CD8-positive, alpha-beta memory T cell (primary cell): ENCODE measurements at regions not wholly inside any gene's neighbourhood (a gene's known extent, or its start where the extent isn't known, plus 50 kb on each side); places are given as distances from the start of the nearest gene placed in this dataset.

Experiments used
- CTCF ChIA-PET: fragments of 350-600 bp; sonication (Branson Sonifier 250); formaldehyde crosslinking; loops from one replicate; lab custom pipeline; 2021; ENCODE audit warnings: antibody characterized with exemption; lab: Charles Lee
- POLR2A ChIA-PET: fragments of 350-600 bp; sonication (Branson Sonifier 250); formaldehyde crosslinking; loops from one replicate; lab custom pipeline; 2021; ENCODE audit warnings: antibody characterized with exemption; lab: Charles Lee
- DNase-seq, 5 donors: peaks; one replicate each; pipeline versions ENCODE4 v3.0.0 to v3.0.0-alpha.2; 2020 to 2022; ENCODE audit warnings: mixed read lengths in 1 of 5
- H3K27ac ChIP-seq: one replicate; pipeline ENCODE4 v1.7.0; 2013; ENCODE audit warnings: low read depth, mild to moderate bottlenecking, low read length, moderate library complexity
- H3K27me3 ChIP-seq: 2 replicates; pipeline ENCODE4 v1.7.0; 2013; ENCODE audit warnings: low read length, mild to moderate bottlenecking; ENCODE audit not compliant: insufficient read depth, poor library complexity, severe bottlenecking
- H3K36me3 ChIP-seq: 2 replicates; pipeline ENCODE4 v1.7.0; 2013; ENCODE audit warnings: mild to moderate bottlenecking, low read length, moderate library complexity; ENCODE audit not compliant: insufficient read depth
- H3K4me1 ChIP-seq: 2 replicates; pipeline ENCODE4 v1.7.0; 2013; ENCODE audit warnings: mild to moderate bottlenecking, low read length, moderate library complexity; ENCODE audit not compliant: insufficient read depth
- H3K4me3 ChIP-seq: 2 replicates; pipeline ENCODE4 v1.7.0; 2013; ENCODE audit warnings: mild to moderate bottlenecking, low read length
- H3K9me3 ChIP-seq: 2 replicates; pipeline ENCODE4 v1.7.0; 2013; ENCODE audit warnings: mild to moderate bottlenecking, low read length
- H3K27ac Mint-ChIP-seq, 8 donors: one replicate each; pipeline ENCODE4 v1.8.0; 2020 to 2021; ENCODE audit warnings: mixed read lengths in 8 of 8, mild to moderate bottlenecking in 6 of 8, inconsistent platforms in 3 of 8, moderate library complexity in 3 of 8
- H3K27me3 Mint-ChIP-seq, 2 donors: one replicate each; pipeline ENCODE4 v1.8.0; 2020 to 2021; ENCODE audit warnings: mixed read lengths in 2 of 2, mild to moderate bottlenecking in 1 of 2, moderate library complexity in 1 of 2
- H3K36me3 Mint-ChIP-seq, 3 donors: one replicate each; pipeline ENCODE4 v1.8.0; 2020 to 2021; ENCODE audit warnings: mixed read lengths in 3 of 3, inconsistent platforms in 1 of 3, mild to moderate bottlenecking in 1 of 3
- H3K4me1 Mint-ChIP-seq, 3 donors: one replicate each; pipeline ENCODE4 v1.8.0; 2020 to 2021; ENCODE audit warnings: mixed read lengths in 3 of 3, inconsistent platforms in 1 of 3, mild to moderate bottlenecking in 1 of 3
- H3K4me3 Mint-ChIP-seq, 7 donors: one replicate each; pipeline ENCODE4 v1.8.0; 2020 to 2021; ENCODE audit warnings: mixed read lengths in 7 of 7, mild to moderate bottlenecking in 6 of 7, moderate library complexity in 4 of 7, inconsistent platforms in 2 of 7
- H3K9me3 Mint-ChIP-seq, 5 donors: one replicate each; pipeline ENCODE4 v1.8.0; 2020 to 2022; ENCODE audit warnings: mixed read lengths in 5 of 5, mild to moderate bottlenecking in 3 of 5, moderate library complexity in 2 of 5, inconsistent platforms in 1 of 5

DNA sequence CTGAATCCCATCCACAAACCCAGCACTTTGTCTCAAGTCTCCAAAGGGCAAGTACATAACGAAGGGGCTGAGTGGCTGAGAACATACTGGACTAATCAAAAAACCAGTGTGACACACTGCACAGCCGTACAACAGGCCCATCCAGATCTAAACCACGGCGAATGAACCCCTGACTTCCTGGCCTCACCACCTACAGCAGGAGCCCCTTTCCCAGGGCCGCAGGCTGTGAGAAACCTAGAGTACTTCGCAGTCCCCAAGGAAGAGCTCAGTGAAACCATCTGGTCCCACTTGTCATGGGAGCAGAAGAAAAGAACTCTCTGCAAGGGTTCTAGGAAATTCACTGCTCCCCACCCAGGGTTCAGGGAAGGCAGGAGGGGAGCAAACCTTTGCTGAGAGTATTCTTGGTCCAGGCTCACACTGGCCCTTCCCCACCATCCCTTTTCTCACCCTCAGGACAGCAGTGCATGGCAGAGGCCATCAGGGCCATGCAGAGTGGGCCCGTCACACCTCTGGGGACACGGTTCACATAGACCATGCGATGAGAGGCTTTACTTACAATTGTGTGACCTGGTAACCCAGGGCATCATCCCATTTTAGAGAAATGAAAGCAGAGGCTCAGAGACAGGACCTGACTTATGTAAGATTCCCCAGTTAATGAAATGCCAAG lies 192.8 kb downstream of the BCL11B start:
- Mint-ChIP-seq H3K4me3 (no peak overlapping the region), H3K27ac (peak overlapping the region in 1 of 8 donors; percentile 68), H3K4me1 (peaks cover 4 to 14% (median 10%) of the 10 kb centered on the region in 3 donors), H3K27me3 (peaks cover 0 to 3% of the 10 kb centered on the region in 2 donors), H3K9me3 (peaks cover 0 to 10% (median 0%) of the 10 kb centered on the region in 5 donors), H3K36me3 (peaks cover 0 to 23% (median 6%) of the 10 kb centered on the region in 3 donors)
- no peaks in the 10 kb centered on the region for H3K9me3 ChIP-seq
- H3K27me3 ChIP-seq = no peaks in the 10 kb centered on the region
- POLR2A ChIA-PET = no interaction called here
- no peaks in the 10 kb centered on the region for H3K36me3 ChIP-seq
- no peak overlapping the region for H3K27ac ChIP-seq
- no peak overlapping the region for H3K4me3 ChIP-seq
- no peaks in the 10 kb centered on the region for H3K4me1 ChIP-seq
- DNase-seq = no peak
- CTCF ChIA-PET = no interaction called here

DNA sequence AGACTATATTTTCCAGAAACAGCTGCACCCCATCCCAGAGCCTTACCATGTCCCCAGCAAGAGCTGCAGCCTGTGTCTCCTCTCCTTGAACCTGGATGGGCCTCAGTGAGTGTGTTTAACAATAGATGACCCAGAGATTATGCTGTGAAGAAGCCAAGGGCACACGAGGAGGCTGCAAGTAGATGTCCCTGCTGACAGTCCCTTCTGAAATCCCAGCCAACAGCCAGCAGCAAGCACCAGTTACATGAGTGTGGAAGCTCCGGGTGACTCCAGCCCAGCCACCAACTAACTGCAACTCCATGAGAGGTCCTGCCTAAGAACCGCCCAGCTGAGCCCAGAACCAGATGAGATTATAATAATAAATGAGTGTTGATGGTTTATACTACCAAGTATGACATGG lies 191.7 kb downstream of the BCL11B start:
- Histone ChIP-seq H3K4me1 (no peaks in the 10 kb centered on the region), H3K27me3 (no peaks in the 10 kb centered on the region), H3K9me3 (no peaks in the 10 kb centered on the region), H3K4me3 (no peak overlapping the region), H3K36me3 (no peaks in the 10 kb centered on the region), H3K27ac (no peak overlapping the region)
- Mint-ChIP-seq H3K4me3 (no peak overlapping the region), H3K27ac (no peak overlapping the region), H3K27me3 (peaks cover 0 to 3% of the 10 kb centered on the region in 2 donors), H3K4me1 (peaks cover 4 to 14% (median 10%) of the 10 kb centered on the region in 3 donors), H3K36me3 (peaks cover 0 to 27% (median 10%) of the 10 kb centered on the region in 3 donors), H3K9me3 (peaks cover 0 to 10% (median 0%) of the 10 kb centered on the region in 5 donors)
- ChIA-PET POLR2A (no interaction called here), CTCF (no interaction called here)
- DNase-seq = no peak

- no peak overlapping the region for H3K4me3 Mint-ChIP-seq
- Histone ChIP-seq H3K9me3 (no peaks in the 10 kb centered on the region), H3K4me3 (no peak overlapping the region), H3K4me1 (no peaks in the 10 kb centered on the region), H3K36me3 (no peaks in the 10 kb centered on the region), H3K27me3 (no peaks in the 10 kb centered on the region), H3K27ac (no peak overlapping the region)
- H3K9me3 Mint-ChIP-seq = peaks cover 0 to 16% (median 0%) of the 10 kb centered on the region in 5 donors
- ChIA-PET POLR2A (no interaction called here), CTCF (no interaction called here)
- H3K4me1 Mint-ChIP-seq = peaks cover 4 to 14% (median 10%) of the 10 kb centered on the region in 3 donors
- H3K27me3 Mint-ChIP-seq = peaks cover 0 to 3% of the 10 kb centered on the region in 2 donors
- peaks cover 5 to 35% (median 15%) of the 10 kb centered on the region in 3 donors for H3K36me3 Mint-ChIP-seq
- H3K27ac Mint-ChIP-seq = no peak overlapping the region
- no peak for DNase-seq
These were observed 190.7 kb downstream of the BCL11B start for GRCh38 chr14:99081156-99081765.

GRCh38 chr14:99081880-99082279 lies 190.1 kb downstream of the BCL11B start:
- peaks cover 0 to 3% of the 10 kb centered on the region in 2 donors for H3K27me3 Mint-ChIP-seq
- H3K9me3 ChIP-seq = no peaks in the 10 kb centered on the region
- peaks cover 5 to 38% (median 15%) of the 10 kb centered on the region in 3 donors for H3K36me3 Mint-ChIP-seq
- H3K27me3 ChIP-seq = no peaks in the 10 kb centered on the region
- ChIA-PET CTCF (no interaction called here), POLR2A (no interaction called here)
- DNase-seq = no peak
- H3K27ac ChIP-seq = no peak overlapping the region
- H3K4me3 ChIP-seq = no peak overlapping the region
- H3K36me3 ChIP-seq = no peaks in the 10 kb centered on the region
- peaks cover 0 to 19% (median 0%) of the 10 kb centered on the region in 5 donors for H3K9me3 Mint-ChIP-seq
- H3K4me1 Mint-ChIP-seq = peaks cover 2 to 10% (median 5%) of the 10 kb centered on the region in 3 donors
- H3K4me1 ChIP-seq = no peaks in the 10 kb centered on the region
- H3K27ac Mint-ChIP-seq = no peak overlapping the region
- H3K4me3 Mint-ChIP-seq = no peak overlapping the region

DNA sequence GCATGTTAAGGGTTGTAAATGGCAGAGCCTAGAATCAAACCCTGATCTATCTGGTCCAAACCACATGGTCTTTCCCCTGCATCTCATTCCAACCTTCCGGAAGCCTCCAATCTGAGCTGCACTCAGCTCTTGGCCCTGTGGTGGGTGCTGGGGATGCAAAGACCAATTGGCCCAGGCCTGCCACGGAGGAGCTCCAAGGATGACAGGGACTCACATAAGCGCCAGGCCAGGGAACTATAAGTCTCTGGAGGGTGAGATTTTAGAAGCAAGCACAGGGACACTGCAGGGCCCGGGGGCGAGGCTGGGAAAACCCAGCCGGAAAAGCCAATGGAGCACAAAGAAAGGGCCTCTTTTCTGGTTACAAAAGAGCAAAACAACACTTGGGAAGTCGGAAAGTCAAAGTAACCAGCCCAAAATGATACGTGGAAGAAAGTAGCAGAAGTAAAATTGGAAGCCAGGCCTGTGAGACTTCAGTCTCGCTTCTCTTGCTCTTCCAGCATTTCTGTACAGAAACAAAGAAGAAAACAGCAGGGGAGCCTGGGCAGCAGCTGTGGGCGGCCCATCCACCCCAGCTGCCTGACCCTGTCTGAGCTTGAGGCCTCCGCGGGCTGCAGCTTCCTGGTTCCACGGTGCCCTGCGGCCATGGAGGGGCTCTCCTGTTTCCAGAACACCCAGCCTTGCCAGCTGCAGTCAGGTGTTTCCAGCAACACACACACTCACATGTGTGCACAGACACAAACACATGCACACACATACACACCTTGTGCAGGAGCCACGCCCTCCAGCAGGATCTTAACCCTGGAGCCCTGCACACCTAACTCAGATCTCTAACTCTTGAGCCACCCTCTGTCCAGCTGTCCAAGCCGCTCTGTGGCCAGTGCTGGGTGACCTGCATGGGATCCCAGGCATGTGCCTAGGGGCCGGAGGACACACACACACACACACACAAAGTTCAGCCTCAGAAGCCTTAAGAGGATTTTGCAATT lies 178.2 kb downstream of the BCL11B start:
- Mint-ChIP-seq H3K36me3 (peaks cover 0 to 12% (median 10%) of the 10 kb centered on the region in 3 donors), H3K27me3 (no peaks in the 10 kb centered on the region), H3K4me3 (no peak overlapping the region), H3K4me1 (no peaks in the 10 kb centered on the region), H3K9me3 (peaks cover 4 to 9% (median 8%) of the 10 kb centered on the region in 5 donors), H3K27ac (no peak overlapping the region)
- DNase-seq = no peak
- CTCF ChIA-PET = no interaction called here
- no peaks in the 10 kb centered on the region for H3K9me3 ChIP-seq
- no peak overlapping the region for H3K4me3 ChIP-seq
- H3K27me3 ChIP-seq = no peaks in the 10 kb centered on the region
- H3K4me1 ChIP-seq = no peaks in the 10 kb centered on the region
- no peak overlapping the region for H3K27ac ChIP-seq
- no peaks in the 10 kb centered on the region for H3K36me3 ChIP-seq
- POLR2A ChIA-PET = no interaction called here

GRCh38 chr14:99094901-99095300 lies 177.1 kb downstream of the BCL11B start:
- Histone ChIP-seq H3K27ac (no peak overlapping the region), H3K4me3 (no peak overlapping the region), H3K36me3 (no peaks in the 10 kb centered on the region), H3K9me3 (no peaks in the 10 kb centered on the region), H3K4me1 (no peaks in the 10 kb centered on the region), H3K27me3 (no peaks in the 10 kb centered on the region)
- Mint-ChIP-seq H3K27ac (no peak overlapping the region), H3K4me3 (no peak overlapping the region), H3K9me3 (peaks cover 4 to 9% (median 8%) of the 10 kb centered on the region in 5 donors), H3K4me1 (no peaks in the 10 kb centered on the region), H3K27me3 (no peaks in the 10 kb centered on the region), H3K36me3 (peaks cover 0 to 12% (median 10%) of the 10 kb centered on the region in 3 donors)
- DNase-seq = no peak
- CTCF ChIA-PET = no interaction called here
- POLR2A ChIA-PET = no interaction called here

- ChIA-PET POLR2A (no interaction called here), CTCF (no interaction called here)
- peaks cover 4 to 9% (median 8%) of the 10 kb centered on the region in 5 donors for H3K9me3 Mint-ChIP-seq
- no peak for DNase-seq
- H3K9me3 ChIP-seq = no peaks in the 10 kb centered on the region
- H3K27me3 Mint-ChIP-seq = no peaks in the 10 kb centered on the region
- peaks cover 0 to 12% (median 10%) of the 10 kb centered on the region in 3 donors for H3K36me3 Mint-ChIP-seq
- no peak overlapping the region for H3K4me3 Mint-ChIP-seq
- H3K4me3 ChIP-seq = no peak overlapping the region
- no peak overlapping the region for H3K27ac ChIP-seq
- no peaks in the 10 kb centered on the region for H3K27me3 ChIP-seq
- no peaks in the 10 kb centered on the region for H3K4me1 Mint-ChIP-seq
- H3K27ac Mint-ChIP-seq = peak overlapping the region in 1 of 8 donors; percentile 58
- H3K36me3 ChIP-seq = no peaks in the 10 kb centered on the region
- H3K4me1 ChIP-seq = no peaks in the 10 kb centered on the region
These were observed 176.6 kb downstream of the BCL11B start for GRCh38 chr14:99095369-99095768.
